ENCODE measurements at regions not wholly inside any gene's neighbourhood (a gene's known extent, or its start where the extent isn't known, plus 50 kb on each side); places are given as distances from the start of the nearest gene placed in this dataset.
"Not testable (repeated sequence)": the region's sequence is repeated elsewhere in the genome, so short reads cannot be mapped to it uniquely, and the experiment has no call there.

DNA sequence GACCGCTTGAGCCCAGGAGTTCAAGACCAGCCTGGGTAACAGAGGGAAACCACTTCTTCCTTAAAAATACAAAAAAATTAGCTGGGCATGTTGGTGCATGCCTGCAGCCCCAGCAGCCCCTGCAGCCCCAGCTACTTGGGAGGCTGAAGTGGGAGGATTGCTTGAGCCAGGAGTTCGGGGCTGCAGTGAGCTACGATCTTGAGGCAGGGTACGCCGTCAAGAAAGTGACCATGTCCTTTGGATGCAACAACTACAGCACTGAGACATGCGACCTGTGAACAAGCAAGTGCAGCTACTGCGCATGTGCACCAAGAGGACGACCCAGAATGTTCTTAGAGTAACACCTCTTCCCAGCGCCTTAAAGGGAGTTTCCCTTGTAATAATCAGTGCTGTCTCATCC is 66.6 kb upstream of the ZNF479 start:
- no peak for ATAC-seq
- no peak for DNase-seq
- intact Hi-C loops (cut with micrococcal nuclease), result no loop called here

DNA sequence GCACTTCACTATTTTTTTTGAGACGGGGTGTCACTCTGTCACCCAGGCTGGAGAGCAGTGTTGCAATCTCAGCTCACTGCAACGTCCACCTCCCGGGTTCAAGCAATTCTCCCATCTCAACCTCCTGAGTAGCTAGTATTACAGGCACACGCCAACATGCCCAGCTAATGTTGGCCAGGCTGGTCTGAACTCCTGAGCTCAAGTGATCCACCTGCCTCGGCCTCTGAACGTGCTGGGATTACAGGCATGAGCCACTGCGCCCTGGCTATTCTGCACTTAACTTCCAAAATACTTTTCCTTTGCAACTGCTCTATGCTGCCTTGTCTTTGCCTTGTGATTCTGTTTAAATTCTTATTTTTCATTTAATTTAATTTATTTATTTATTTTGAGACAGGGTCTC is 67.0 kb upstream of the ZNF479 start:
- DNase-seq (no peak), ATAC-seq (no peak)
- intact Hi-C loops (cut with micrococcal nuclease), result no loop called here

DNA sequence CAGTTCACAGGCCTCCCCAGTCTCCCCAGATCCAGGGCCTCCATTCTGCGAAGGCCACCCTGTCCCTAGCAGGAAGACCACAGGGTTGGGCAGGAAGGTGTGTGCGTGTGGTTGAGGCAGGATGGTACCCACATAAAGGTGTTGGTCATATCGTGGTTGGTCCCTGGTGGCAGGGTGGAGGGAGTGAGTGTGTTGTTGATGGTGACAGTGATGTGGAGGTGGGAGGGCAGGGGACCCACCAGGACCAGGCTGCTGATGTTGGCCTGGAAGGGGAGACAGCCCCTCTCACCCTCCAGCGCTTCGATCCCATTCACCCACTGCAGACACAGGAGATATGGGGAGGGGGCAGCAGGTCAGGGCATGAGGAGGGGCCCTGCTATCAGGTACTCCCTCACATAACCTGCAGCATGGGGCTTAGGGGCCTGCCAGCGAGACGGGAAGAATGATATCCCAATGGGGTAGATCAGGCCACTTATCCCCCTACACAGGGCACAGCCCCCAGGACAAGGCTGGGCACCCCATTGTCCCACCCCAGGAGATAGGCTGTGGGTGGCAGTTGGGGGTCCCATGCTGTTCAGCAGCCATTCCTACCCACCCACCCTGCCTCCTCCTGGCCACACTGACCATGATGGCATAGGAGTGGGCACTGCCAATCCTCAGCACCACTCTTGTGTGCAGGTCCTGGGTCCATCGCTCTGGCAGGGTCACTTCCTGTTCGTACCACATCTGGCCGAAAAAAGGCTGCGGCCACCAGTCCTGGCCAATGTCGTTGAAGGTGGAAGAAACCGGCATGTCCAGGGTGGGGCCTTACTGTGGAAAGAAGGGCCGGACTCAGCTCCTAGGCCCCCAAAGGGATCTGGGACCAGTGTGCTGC is 69.0 kb upstream of the ZNF479 start:
- ATAC-seq (no peak), DNase-seq (no peak)
- intact Hi-C loops (cut with micrococcal nuclease), result no loop called here

DNA sequence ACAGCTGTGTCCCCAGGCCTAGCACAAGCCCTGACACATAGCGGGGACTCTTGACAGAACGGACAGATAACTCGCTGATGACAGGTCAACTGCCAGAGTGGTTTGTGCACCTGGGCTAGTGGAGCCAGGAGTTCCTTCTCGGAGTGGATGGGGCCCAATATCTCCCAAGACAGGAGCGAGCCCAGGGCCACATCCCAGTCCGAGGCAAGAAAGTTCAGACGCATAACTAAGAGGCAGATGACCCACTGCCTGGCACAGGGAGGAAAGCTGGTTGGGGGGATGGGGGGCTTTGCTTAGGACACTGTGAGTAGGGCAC is 69.6 kb upstream of the ZNF479 start:
- ATAC-seq (no peak), DNase-seq (no peak)
- intact Hi-C loops (cut with micrococcal nuclease), result no loop called here

DNA sequence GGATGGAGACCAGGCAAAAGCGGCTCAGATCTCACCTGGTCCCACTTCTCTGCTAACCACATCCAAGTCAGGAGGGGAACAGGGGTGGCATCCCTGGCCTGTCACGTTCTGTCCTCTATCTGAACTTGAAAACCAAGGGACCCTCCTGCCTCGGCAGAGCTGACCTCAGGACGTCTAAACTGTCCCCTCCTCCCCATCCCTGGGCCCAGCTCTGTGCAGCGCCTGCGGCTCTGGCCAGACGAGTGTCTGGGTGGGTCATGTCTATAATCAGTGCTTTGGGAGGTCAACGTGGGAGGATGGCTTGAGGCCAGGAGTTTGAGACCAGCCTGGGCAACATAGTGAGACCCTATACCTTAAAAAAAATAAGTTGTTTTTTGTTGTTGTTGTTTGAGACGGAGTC is 70.0 kb upstream of the ZNF479 start:
- intact Hi-C loops (cut with micrococcal nuclease), result no loop called here
- no peak for DNase-seq
- no peak for ATAC-seq

DNA sequence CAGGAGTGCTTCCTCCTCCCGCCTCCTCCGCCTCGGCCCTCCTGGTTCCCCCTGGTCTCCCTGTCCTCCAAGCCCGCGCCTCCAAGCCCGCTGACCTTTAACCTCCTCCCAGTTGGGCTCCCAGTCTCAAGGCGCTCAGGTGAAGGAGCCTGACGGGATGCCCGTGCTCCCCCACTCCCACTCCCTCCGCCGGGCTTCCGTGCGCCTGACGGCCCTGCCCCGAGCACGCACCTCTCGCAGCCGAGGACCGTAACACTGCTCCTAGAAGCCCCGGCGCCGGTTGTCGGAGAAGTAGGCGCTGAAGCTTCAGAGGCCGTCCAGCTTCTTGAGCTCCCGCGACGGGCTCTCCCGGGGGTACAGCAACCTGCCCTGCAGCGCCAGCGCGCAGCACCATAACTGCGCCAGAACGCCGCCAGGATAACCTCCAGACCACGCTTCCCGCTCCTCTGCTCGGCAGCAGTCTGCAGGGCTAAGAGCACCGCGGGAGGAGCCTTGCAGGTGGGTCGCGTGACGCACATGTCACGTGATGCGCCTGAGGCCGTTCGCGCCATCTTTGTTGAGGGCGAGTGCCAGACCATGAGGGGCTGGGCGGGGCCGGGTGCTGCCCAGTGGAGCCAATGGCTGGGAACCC is 71.0 kb upstream of the ZNF479 start:
- ATAC-seq, result no peak
- intact Hi-C loops (cut with micrococcal nuclease), result no loop called here
- no peak for DNase-seq

DNA sequence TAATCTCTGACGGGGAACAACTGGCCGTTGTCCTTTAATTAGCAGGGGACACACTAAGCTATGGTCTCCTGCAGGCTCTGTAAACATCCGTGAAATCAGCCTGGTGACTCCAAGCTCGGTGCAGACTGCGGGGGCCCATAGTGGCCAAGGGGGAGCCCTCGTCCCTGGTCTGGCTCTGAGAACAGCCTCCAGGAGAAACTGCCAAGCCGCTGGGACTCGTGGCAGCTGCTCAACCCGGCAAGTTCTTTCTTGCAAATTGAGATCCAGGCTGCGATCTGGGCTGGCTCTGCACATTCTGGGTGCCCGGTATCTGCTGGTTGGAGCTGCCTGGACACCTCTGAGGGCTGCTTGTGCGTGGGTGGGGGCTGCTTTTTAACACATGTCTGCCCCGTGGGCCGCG is 71.6 kb upstream of the ZNF479 start:
- intact Hi-C loops (cut with micrococcal nuclease); DNase-seq; ATAC-seq: not testable (repeated sequence)

DNA sequence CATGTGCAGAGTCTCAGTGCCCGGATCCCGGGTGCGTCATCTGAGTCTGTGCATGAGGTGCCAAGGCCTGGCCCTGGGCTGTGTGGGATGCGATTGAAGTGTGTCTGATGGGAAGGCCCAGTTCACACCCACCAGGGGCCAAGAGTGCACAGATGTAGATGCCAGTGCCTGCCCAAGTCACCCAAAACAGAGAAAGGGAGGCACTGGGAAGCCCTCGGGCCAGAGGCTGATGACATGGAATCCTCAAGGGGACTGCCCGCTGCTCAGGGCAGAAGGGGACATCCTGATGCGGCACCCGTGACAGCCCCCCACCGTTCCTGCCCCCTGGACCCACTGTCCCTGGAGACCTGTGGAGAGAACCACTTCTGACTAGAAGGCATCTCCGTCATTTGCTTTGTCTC is 72.2 kb upstream of the ZNF479 start:
- DNase-seq, result no peak
- no peak for ATAC-seq
- intact Hi-C loops (cut with micrococcal nuclease), result no loop called here

DNA sequence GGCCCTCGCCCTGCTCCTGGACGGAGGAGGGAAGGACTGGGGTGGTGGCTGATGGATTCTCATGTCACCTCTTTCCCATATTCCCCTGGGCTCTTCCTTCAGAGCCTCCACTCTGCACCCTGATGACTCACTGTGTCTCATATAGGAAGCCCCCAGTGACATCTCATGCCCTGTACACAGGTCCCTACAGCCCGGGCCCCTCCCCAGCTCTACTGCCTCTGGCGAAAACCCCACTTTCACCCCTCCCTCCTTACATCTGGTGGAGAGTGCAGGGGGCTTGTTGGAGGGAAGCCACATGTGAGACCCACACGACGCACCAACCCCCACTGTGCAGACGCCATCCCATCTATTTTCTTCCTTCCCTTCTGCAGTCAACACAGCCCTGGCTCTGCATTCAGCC is 72.8 kb upstream of the ZNF479 start:
- ATAC-seq (no peak), DNase-seq (no peak)
- intact Hi-C loops (cut with micrococcal nuclease), result no loop called here

DNA sequence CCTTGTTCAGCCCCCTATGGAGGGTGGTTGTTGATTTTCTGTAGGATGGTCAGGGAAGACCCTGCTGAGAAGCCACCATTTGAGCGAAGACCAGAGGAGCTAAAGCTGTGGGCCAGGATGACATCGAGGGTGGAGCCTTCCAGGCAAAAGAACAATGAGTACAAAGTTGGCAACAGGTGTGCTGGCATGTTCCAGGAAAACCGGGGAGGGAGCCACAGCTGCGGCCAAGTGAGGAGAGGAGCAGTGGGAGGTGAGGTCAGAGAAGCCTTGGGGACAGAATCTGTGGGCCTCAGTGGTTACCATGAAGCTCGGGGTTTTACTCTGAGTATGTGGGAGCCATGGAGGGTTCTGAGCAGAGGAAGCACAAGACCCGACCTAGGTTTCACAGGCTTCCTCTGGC is 75.6 kb upstream of the ZNF479 start:
- intact Hi-C loops (cut with micrococcal nuclease), result no loop called here
- no peak for ATAC-seq

DNA sequence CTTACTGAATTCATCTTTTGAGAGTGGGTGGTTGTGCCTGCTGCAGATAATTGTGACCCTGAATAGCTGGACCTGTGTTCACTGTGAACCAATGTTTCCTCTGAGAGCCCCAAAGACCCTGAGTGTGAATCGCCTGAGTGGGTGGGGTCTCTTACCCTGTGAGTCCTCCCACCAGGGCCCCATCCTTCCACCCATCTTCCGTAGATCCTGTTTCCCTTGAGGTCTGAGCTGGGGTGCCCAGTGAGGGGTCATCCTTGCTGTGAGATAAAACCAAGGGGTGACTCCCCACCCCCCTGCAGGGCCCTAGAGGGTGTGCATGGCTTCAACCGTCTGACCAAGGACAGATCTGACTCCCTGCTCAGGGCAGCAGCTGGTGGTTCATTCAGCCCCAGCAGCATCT is 78.0 kb upstream of the ZNF479 start:
- DNase-seq (no peak), ATAC-seq (no peak)
- intact Hi-C loops (cut with micrococcal nuclease), result no loop called here

More for the DNA sequence above, 75.6 kb upstream of the ZNF479 start:
- DNase-seq, result no peak

DNA sequence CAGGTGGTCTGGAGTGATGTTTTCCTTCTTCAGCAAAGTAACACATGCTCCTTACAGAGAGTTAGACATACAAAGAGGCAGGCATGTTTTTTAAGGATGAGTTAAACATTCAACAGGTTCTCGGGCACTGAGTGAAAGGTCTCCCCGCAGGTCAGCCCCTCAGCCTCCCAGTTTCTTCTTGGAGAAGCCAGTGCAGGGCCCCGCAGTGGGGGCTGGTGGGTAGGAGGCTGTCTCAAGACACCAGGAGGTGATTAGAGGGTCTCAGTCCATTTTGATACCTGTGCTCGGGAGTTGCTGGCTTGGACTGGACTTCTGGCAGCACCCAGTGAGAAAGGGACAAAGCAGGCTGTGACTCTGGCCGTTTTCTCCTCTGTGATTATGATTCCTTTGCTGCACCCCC is 78.6 kb upstream of the ZNF479 start:
- ATAC-seq (no peak), DNase-seq (no peak)
- intact Hi-C loops (cut with micrococcal nuclease), result no loop called here

DNA sequence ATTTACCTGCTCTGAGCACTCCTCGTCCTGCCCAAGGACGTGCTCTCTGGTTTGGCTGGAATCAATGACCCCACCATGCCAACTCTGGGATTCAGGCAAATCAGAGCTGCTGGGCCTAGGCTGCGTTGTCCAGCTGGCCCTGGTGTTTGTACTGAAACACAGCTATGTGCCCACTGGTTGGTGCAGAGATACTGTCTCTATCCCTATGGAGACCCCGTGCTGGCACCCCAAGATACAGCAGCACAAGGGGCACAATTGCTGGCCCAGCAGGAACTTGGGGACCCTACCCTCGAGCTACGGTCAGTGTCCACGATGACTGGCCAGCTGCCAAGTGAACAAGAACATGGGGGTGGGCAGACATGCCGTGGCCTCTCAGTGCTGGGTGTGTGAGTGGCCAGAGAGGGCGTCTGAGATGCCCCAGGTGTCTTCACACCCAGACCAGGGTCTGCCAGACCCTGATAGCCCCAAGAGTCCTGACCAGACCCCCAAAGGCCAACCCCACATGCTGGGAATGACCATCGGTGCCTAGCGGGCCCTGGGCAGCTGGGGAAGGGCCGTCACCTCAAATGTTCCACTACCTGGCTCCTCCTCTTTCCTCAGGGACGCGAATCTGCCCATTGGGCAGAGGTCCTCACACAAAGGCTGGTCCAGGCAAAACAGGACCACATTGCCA is 79.3 kb upstream of the ZNF479 start:
- ATAC-seq, result no peak
- intact Hi-C loops (cut with micrococcal nuclease), result no loop called here
- DNase-seq, result no peak

DNA sequence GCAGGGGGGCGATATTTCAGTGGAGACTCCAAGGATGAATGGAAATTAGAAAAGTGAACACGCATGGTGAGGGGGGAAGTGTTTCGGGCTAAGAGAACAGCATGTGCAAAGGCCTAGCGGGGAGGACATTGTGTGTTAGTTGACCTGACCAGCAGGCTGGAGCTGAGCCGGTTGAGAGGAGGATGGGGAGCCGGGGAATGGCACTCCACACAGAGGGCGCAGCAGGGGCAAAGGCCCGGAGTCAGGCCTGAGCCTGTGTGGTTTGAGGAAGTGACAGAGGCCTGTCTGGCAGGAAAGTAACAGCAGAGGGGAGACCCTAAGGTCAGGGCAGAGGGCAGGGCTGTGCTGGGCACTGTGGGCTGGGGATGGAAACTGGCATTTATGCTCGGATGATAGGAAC is 83.2 kb upstream of the ZNF479 start:
- intact Hi-C loops (cut with micrococcal nuclease), result no loop called here
- ATAC-seq (no peak), DNase-seq (no peak)

DNA sequence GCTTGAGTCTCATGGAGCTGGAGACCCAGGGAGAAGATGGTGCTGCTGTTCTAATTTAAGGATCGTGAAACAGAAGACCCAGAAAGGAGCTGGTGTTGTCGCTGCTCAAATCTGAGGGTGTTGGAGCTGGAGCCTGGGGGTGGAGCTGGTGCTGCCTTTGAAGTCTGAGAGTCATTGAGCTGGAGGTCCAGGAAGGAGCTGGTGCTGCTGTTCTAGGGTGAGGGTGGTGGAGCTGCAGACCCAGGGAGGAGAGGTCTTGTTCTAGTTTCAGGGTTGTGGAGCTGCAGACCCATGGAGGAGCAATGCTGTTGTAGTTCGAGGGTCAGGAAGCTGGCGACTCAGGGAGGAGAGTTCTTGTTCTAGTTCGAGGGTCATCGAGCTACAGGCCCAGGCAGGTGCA is 84.1 kb upstream of the ZNF479 start:
- intact Hi-C loops (cut with micrococcal nuclease), result no loop called here
- ATAC-seq (no peak), DNase-seq (no peak)

DNA sequence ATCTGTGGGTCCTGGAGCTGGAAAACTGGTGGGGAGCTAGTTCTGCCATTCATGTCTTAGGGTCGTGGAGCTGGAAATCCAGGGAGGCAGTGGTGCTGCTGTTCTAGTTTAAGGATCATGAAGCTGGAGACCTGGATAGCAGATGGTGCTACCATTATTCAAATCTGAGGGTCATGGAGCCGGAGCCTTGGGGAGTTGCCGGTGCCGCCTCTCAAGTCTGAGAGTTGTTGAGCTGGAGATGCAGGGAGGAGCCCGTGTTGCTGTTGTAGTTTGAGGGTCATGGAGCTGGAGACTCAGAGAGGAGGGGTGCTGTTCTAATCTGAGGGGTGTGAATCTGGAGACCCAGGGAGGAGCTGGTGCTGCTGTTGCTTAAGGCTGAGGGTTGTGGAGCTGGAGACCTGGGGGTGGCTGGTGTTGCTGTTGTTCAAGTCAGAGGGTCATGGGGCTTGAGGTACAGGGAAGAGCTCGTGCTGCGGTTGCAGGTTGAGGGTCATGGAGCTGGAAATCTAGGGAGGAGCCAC is 86.0 kb upstream of the ZNF479 start:
- intact Hi-C loops (cut with micrococcal nuclease), result no loop called here
- DNase-seq (no peak), ATAC-seq (no peak)

DNA sequence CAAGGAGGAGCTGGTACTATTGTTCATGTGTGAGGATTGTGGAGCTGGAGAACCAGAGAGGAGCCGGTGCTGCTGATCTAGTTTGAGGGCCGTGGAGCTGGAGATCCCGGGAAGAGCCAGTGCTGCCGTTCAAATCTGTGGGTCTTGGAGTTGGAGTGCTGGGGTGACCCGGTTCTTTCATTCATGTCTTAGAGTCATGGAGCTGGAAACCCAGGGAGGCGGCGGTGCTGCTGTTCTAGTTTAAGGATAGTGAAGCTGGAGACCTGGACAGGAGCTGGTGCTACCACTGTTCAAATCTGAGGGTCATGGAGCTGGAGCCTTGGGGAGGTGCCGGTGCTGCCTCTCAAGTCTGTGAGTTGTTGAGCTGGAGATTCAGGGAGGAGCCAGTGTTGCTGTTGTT is 88.5 kb upstream of the ZNF479 start:
- intact Hi-C loops (cut with micrococcal nuclease), result no loop called here
- DNase-seq (no peak), ATAC-seq (no peak)

DNA sequence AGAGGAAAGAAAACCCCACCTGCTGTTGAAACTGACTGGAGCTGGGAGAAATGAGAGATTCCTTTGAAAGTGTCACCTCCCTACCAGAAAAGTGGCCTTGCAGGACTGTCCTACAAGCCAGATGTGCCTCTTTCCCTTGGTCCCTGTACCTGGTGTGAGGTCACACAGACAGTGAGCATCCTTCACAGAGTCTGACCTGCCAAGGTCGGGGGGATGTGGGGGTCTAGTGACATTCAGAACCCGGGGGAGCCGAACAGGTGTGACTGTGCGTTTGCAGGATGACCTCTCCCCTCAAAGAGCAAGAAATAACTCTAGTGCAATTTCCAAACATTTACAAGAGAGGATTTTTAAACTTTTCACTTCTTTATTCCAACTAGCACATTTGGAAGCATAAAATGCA is 93.4 kb upstream of the ZNF479 start:
- ATAC-seq (no peak), DNase-seq (no peak)
- intact Hi-C loops (cut with micrococcal nuclease), result no loop called here

DNA sequence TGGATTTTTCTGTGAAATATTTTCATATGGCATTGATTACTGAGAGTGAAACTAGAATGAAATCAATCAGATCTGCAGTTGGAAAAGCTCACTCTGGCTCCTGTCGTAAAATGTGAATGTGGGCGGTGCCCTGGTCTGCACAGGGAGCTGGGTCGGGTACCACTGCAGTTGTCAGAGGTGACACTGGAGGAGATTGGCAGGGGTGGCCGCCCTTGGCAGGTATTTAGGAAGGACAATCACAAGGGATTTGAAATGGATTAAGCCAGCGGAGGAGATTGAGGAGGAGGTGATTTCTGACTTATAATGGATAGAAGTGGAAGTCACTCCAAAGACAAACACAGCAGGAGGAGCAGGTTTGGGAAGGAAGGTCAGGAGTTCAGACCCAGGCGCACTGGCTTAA is 109.0 kb upstream of the ZNF479 start:
- DNase-seq; ATAC-seq; intact Hi-C loops (cut with micrococcal nuclease): not testable (repeated sequence)

DNA sequence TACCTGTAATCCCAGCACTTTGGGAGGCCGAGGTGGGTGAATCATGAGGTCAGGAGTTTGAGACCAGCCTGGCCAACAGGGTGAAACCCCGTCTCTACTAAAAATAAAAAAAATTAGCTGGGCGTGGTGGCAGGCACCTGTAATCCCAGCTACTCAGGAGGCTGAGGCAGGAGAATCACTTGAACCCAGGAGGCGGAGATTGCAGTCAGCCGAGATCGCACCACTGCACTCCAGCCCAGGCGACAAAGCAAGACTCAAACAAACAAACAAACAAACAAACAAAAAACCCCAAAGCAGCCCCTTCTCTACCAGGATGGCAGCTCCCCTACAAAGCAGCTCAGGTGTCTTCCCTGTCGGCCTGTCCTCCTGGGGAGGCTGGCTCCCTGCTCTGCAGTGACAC is 111.3 kb upstream of the ZNF479 start:
- intact Hi-C loops (cut with micrococcal nuclease); DNase-seq; ATAC-seq: not testable (repeated sequence)
